ENCODE measurements at regions not wholly inside any gene's neighbourhood (a gene's known extent, or its start where the extent isn't known, plus 50 kb on each side); places are given as distances from the start of the nearest gene placed in this dataset.
A peak's percentile ranks its signal among the peaks of the same experiment; 100 is the strongest.

GRCh38 chr20:37455659-37456058 lies 65.4 kb upstream of the NNAT start:
- Mint-ChIP-seq H3K27ac (no peak overlapping the region), H3K27me3 (peaks cover 17 to 36% (median 26%) of the 10 kb centered on the region in 3 donors), H3K36me3 (peaks cover 26 to 32% of the 10 kb centered on the region in 2 donors), H3K9me3 (peaks cover 8 to 63% (median 44%) of the 10 kb centered on the region in 7 donors), H3K4me3 (no peak overlapping the region), H3K4me1 (no peaks in the 10 kb centered on the region)
- DNase-seq (no peak), ATAC-seq (ENCODE audit: low read depth in 2 of 2) (no peak)

- peaks cover 26 to 33% of the 10 kb centered on the region in 2 donors for H3K36me3 Mint-ChIP-seq
- no peaks in the 10 kb centered on the region for H3K4me1 Mint-ChIP-seq
- ATAC-seq (ENCODE audit: low read depth in 2 of 2) (no peak), DNase-seq (no peak)
- H3K27ac Mint-ChIP-seq: no peak overlapping the region
- no peak overlapping the region for H3K4me3 Mint-ChIP-seq
- H3K9me3 Mint-ChIP-seq: peaks cover 8 to 63% (median 44%) of the 10 kb centered on the region in 7 donors
- H3K27me3 Mint-ChIP-seq: peaks cover 17 to 36% (median 26%) of the 10 kb centered on the region in 3 donors
Measured at GRCh38 chr20:37456948-37457347, 64.1 kb upstream of the NNAT start.

GRCh38 chr20:37457921-37458320 lies 63.1 kb upstream of the NNAT start:
- no peak overlapping the region for H3K4me3 Mint-ChIP-seq
- no peaks in the 10 kb centered on the region for H3K4me1 Mint-ChIP-seq
- H3K27me3 Mint-ChIP-seq: peaks cover 13 to 36% (median 23%) of the 10 kb centered on the region in 3 donors
- H3K27ac Mint-ChIP-seq: no peak overlapping the region
- ATAC-seq (ENCODE audit: low read depth in 2 of 2) (no peak), DNase-seq (no peak)
- peaks cover 8 to 63% (median 44%) of the 10 kb centered on the region in 7 donors for H3K9me3 Mint-ChIP-seq
- peaks cover 26 to 33% of the 10 kb centered on the region in 2 donors for H3K36me3 Mint-ChIP-seq

GRCh38 chr20:37458761-37459160 lies 62.3 kb upstream of the NNAT start:
- no peak overlapping the region for H3K4me3 Mint-ChIP-seq
- no peak overlapping the region for H3K27ac Mint-ChIP-seq

GRCh38 chr20:37461405-37461804 lies 59.6 kb upstream of the NNAT start:
- peaks cover 4 to 27% (median 24%) of the 10 kb centered on the region in 3 donors for H3K27me3 Mint-ChIP-seq
- ATAC-seq (ENCODE audit: low read depth in 2 of 2) (no peak), DNase-seq (no peak)
- H3K9me3 Mint-ChIP-seq: peaks cover 0 to 33% (median 17%) of the 10 kb centered on the region in 7 donors
- no peak overlapping the region for H3K27ac Mint-ChIP-seq
- no peak overlapping the region for H3K4me3 Mint-ChIP-seq
- peaks cover 6 to 13% of the 10 kb centered on the region in 2 donors for H3K36me3 Mint-ChIP-seq
- H3K4me1 Mint-ChIP-seq: peaks cover 0 to 12% (median 0%) of the 10 kb centered on the region in 3 donors

More at GRCh38 chr20:37458761-37459160, 62.3 kb upstream of the NNAT start:
- Mint-ChIP-seq H3K4me1 (no peaks in the 10 kb centered on the region), H3K27me3 (peaks cover 6 to 27% (median 15%) of the 10 kb centered on the region in 3 donors), H3K36me3 (peaks cover 23 to 29% of the 10 kb centered on the region in 2 donors), H3K9me3 (peaks cover 7 to 59% (median 41%) of the 10 kb centered on the region in 7 donors)
- ATAC-seq (ENCODE audit: low read depth in 2 of 2) (no peak), DNase-seq (no peak)

- Mint-ChIP-seq H3K36me3 (peaks cover 3 to 10% of the 10 kb centered on the region in 2 donors), H3K27ac (peak overlapping the region in 1 of 6 donors; percentile 22), H3K4me3 (no peak overlapping the region), H3K4me1 (peaks cover 0 to 13% (median under 1%) of the 10 kb centered on the region in 3 donors), H3K27me3 (peaks cover 0 to 36% (median 32%) of the 10 kb centered on the region in 3 donors), H3K9me3 (peaks cover 0 to 11% (median under 1%) of the 10 kb centered on the region in 7 donors)
- DNase-seq (no peak), ATAC-seq (ENCODE audit: low read depth in 2 of 2) (no peak)
Measured at GRCh38 chr20:37463726-37464494, 57.1 kb upstream of the NNAT start.

- H3K27ac Mint-ChIP-seq: peak overlapping the region in 1 of 6 donors; percentile 22
- H3K9me3 Mint-ChIP-seq: peaks cover 0 to 7% (median 2%) of the 10 kb centered on the region in 7 donors
- no peak for ATAC-seq (ENCODE audit: low read depth in 2 of 2)
- peaks cover 0 to 40% (median 36%) of the 10 kb centered on the region in 3 donors for H3K27me3 Mint-ChIP-seq
- no peak for DNase-seq
- H3K4me1 Mint-ChIP-seq: peaks cover 0 to 20% (median 6%) of the 10 kb centered on the region in 3 donors
- H3K36me3 Mint-ChIP-seq: peaks cover 3 to 7% of the 10 kb centered on the region in 2 donors
- H3K4me3 Mint-ChIP-seq: no peak overlapping the region
Measured at GRCh38 chr20:37464611-37465010, 56.4 kb upstream of the NNAT start.

Measured in naive B cell (primary cell).